ENCODE measurements at regions not wholly inside any gene's neighbourhood (a gene's known extent, or its start where the extent isn't known, plus 50 kb on each side); places are given as distances from the start of the nearest gene placed in this dataset.
"Not testable (repeated sequence)": the region's sequence is repeated elsewhere in the genome, so short reads cannot be mapped to it uniquely, and the experiment has no call there.

DNA sequence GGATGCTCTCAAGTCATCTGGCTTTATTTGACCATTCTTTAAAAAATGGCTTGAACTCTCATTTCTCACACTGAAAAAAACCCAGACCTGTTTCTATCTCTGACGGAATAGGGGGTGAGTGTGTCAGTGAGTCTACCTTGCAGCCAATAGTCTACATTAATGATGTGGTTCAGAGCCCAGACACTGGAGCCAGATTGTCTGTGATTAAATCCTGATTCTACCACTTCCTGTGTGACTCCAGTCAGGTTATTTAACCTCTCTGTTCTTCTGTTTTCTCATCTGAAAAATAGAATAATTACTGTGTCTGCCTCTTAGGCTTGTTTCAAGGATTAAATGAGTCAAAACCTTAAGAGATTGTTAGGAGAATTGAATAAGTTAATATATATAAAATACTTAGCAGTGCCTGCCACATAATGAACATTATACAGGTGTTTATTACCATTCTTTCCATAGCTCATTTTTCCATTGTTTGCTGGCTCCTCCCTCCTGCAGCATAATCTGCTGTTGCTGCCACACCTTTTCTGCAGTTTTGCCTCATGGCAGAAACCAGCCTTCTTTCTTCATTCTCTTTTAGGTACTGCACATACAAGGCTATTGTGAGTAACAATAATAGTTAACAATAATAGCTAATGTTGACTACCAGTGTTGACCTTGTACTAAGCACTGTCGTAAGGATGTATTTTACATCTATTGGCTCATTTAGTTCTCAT is 157.6 kb upstream of the IVNS1ABP start:
- no peak for DNase-seq (ENCODE audit: low read depth in 2 of 2)

GRCh38 chr1:185473186-185473585 is 156.1 kb upstream of the IVNS1ABP start:
- DNase-seq (ENCODE audit: low read depth in 2 of 2): no peak

DNA sequence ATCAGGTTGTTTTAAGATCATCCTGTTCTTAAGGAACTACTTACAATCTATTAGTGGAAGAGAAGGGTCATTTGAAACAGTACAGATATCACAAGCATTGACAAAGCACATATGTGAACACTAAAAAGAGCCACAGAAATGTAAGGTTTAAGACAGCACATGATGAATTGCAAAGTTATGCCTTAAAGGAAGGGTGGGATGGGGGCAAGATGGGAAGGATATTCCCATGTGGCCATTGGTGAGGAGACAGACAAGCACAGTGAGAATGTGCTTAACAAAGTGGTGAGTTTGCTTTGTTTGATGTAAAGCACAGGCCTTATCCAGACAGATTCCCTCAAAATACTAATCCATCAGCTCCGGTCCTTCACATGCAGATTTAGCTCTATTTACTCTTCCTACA is 151.6 kb upstream of the IVNS1ABP start:
- DNase-seq (ENCODE audit: low read depth in 2 of 2): no peak

DNA sequence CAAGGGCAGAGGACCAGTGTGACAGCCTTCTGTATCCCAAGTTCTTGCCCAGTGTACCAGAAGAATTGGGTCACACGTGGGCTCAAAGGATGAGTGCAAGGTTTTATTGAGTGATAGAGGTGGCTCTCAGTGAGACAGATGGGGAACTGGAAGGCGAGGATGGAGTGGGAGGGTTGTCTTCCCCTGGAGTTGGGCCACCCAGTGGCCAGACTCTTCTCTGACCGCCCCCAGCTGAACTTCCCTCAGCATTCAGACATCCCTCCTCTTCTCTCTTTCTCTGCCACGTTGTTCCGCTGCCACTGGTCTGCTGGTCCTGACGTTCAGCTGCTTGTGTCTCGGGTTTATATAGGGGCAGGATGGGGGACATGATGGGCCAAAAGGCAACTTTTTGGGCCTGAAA is 150.1 kb upstream of the IVNS1ABP start:
- no peak for DNase-seq (ENCODE audit: low read depth in 2 of 2)

DNA sequence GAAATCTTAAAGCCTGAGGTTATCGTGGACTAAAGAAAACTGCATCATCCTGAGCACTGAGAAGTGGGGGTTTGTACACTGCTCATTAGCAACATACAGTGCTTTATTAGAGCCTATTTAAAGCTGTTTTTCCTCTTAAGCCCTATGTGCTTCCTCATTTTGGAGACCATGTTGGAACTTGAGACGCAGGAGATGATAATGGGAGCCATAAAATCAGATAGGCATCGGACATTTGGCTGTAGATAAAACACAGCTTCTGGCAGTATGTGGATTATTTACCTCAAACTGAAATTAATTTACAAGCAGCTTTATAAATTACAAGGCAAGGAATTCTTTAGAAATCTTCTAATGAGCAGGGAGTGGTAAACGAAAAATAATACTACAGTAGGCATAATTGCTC is 147.7 kb upstream of the IVNS1ABP start:
- DNase-seq (ENCODE audit: low read depth in 2 of 2): no peak

- no peak for DNase-seq (ENCODE audit: low read depth in 2 of 2)
Measured at GRCh38 chr1:185463433-185463832, 146.4 kb upstream of the IVNS1ABP start.

DNA sequence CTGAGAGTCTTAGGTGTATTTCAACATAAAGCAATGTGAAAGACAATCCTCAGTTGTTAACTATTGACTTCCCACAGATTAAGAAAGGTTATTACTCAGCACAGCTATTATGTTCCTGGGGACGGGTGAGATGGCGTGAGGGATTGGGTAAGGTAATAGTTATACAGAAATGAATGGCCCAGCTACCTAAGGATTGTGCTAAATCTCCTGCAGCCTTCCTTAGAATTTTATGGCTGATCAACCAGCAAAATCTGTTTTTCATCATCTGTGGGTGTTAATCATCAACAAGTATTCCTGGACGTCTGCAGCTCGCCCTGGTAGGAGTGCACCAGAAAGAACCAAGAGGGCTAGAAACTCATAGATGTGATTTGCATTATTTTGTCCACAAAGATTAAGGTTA is 146.0 kb upstream of the IVNS1ABP start:
- no peak for DNase-seq (ENCODE audit: low read depth in 2 of 2)

GRCh38 chr1:185460723-185461122 is 143.7 kb upstream of the IVNS1ABP start:
- DNase-seq (ENCODE audit: low read depth in 2 of 2): not testable (repeated sequence)

- no peak for DNase-seq (ENCODE audit: low read depth in 2 of 2)
Measured at GRCh38 chr1:185459141-185459540, 142.1 kb upstream of the IVNS1ABP start.

DNA sequence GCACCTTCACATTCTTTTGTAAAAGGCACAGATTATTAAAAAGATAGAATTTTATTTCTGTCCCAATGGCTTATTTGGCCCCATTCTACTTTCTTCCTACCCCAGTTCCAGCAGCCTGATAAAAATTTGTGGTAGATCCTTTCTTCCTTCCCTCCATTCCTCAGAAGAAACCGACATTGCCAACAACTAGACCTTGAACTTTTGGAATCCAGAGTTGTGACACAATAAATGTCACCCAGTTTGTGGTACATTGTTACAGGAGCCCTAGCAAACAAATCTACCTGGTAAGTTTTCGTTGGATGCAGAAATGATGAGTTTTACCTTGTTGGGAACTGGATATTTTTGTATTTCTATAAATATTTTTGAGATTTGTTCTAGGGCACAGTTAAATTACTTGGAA is 141.6 kb upstream of the IVNS1ABP start:
- no peak for DNase-seq (ENCODE audit: low read depth in 2 of 2)

- DNase-seq (ENCODE audit: low read depth in 2 of 2): no peak
Measured at GRCh38 chr1:185453496-185454192, 136.6 kb upstream of the IVNS1ABP start.

- DNase-seq (ENCODE audit: low read depth in 2 of 2): no peak
Measured at GRCh38 chr1:185450917-185451316, 133.9 kb upstream of the IVNS1ABP start.

DNA sequence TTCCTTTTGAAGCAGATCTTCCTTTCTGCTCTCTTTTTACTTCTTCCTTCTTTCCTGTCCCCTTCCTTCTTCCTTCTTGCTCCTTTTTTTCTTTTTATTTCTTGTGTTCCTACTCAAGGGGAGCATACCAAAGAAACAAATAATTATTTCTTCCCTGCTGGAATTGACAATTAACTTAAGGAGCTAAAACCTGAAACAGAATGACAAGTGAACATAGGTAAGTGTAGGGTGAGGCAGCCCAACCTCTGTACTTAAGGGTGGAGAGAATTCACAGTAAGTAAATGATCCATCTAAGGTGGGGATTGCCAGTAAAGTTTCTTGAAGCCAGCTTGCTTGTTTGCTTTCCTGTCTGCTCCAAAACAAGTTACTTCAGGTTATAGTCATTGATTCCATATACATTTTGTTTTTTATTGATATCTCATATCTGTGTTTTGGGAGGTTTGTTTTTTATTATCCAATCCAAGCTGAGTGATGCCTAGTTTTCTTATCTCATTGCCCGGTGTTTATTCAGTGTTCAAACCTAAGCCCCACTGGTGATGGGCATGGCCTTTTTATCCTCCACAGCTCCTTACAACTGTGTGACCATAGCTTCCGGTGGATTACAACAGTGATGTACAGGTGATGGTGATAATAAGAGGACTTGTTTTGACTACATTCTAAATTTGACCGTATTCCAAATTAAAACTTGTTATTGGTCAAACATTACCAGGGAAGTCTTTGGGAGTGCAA is 133.2 kb upstream of the IVNS1ABP start:
- DNase-seq (ENCODE audit: low read depth in 2 of 2): no peak

DNA sequence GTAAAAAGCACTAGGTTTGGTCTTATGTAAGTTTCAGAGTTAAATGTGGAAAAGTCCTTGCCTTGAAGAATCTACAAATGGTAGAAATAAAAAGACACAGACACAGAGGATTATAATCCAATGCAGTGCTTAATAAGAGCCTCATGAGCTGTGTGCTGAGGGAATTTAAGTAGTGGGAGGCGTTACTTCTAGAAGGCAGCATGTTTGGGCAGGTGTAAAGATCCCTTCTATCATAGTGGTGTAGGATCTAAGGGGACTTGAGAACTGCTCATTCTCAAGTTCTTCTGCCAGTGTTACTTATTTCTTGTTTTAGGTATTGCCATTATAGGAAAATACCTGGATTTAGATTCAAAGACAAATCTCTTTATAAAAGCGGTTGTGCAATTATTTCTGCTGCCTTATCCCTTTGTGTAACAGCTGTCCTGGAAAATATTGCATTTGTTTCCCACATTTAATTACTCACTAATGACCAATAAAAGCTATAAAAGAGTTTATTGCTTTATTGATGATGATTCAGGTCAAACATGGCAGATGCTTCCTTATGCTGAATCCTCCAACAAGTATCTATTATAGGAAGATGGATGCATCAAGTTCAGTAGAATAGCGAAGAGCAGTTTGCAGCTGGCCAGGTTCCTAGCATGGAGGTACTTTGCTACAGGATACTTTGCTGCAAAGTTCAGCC is 132.5 kb upstream of the IVNS1ABP start:
- DNase-seq (ENCODE audit: low read depth in 2 of 2): no peak

DNA sequence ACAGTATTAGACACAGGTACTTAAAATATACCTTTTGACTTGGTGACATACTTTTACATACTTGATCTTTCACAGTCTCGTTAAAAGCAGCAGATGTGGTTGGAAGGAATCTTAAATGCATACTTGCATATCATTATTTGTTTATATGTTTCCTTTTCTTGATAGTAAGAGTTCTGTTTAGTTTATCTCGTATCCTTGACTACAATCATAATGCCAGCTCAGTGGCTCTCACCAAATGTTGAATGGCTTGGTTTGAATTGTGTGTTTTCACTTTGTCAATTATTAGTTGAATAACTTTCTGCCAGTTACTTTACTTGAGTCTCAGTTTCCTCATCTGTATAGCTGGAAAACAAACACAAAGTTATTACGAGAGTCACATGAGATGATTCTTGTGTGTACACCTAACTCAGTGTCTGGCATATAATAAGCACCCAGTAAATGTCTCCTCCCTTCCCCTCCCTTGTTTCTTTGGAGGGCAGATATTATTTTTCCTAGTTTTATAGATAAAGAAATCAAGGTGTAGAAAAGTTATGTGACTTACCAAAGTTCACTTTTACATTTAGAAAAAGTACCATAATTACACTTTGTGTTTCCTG is 131.6 kb upstream of the IVNS1ABP start:
- no peak for DNase-seq (ENCODE audit: low read depth in 2 of 2)

GRCh38 chr1:185446131-185446530 is 129.1 kb upstream of the IVNS1ABP start:
- DNase-seq (ENCODE audit: low read depth in 2 of 2): no peak

DNA sequence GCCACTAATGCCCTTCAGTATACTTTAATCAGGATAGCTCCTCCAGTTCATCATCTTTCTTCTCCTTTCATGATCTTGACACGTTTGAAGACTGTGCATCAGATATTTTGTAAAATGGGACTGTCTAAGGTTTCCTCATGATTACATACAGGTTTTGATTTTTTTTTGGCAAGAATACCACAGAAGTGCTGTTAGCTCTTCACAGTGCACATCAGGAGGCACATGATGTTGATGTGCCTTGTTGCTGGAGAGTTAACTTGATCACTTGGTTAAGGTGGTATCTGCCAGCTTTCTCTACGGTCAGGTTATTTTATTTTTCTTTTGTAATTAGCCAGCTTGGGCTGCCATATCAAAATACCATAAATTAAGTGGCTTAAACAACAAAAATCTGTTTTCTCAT is 128.6 kb upstream of the IVNS1ABP start:
- DNase-seq (ENCODE audit: low read depth in 2 of 2): no peak

DNA sequence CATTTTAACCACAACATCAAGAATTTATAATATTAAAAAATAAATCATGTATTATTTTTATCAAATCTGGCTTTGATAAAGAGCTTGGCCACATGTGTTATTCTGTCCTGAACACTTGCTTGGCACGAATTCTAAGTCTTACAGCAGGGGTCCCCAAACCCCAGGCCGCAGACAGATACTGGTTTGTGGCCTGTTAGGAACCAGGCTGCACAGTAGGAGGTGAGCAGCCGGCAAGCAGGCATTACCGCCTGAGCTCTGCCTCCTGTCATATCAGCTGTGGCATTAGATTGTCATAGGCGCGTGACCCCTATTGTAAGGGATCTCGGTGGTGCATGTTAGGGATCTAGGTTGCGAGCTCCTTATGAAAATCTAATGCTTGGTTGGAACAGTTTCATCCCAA is 127.6 kb upstream of the IVNS1ABP start:
- no peak for DNase-seq (ENCODE audit: low read depth in 2 of 2)

- no peak for DNase-seq (ENCODE audit: low read depth in 2 of 2)
Measured at GRCh38 chr1:185442050-185442449, 125.0 kb upstream of the IVNS1ABP start.

DNA sequence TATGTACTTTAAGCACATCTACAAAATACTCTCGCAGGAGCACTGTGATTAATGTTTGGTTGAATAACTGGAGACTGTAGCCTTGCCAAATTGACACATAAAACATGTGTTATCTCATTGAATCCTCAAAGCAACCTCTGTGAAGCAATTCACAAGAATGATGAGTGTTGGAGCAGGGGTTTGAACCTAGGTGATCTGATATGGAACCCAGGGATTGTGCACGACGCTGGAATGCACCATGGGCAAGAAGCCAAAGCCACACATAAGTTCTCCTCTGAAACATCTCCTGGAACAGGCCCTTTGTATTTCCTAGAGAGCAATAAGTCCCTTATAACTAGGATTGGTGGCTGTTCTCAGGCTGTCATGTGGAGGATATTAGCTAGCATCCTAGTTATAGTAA is 124.6 kb upstream of the IVNS1ABP start:
- no peak for DNase-seq (ENCODE audit: low read depth in 2 of 2)

DNA sequence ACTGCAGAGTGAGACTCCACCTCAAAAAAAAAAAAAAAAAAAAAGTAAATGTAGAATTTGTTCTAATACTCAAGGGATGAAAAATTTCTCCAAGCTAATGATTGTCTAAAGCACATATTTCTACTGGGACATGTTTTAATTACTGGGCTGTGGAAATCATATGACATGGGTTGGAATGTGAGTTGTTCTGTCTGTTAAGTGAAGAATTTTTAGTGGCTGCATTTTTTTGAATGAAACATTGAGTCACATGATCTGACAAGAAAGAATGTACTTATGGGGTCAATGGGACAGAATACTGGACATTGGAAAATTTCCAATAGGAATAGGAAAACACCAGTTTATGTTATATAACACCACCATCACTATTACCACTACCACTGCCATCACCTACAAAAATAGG is 123.8 kb upstream of the IVNS1ABP start:
- no peak for DNase-seq (ENCODE audit: low read depth in 2 of 2)
